GM19463 (cell line): ENCODE measurements at regions not wholly inside any gene's neighbourhood (a gene's known extent, or its start where the extent isn't known, plus 50 kb on each side); places are given as distances from the start of the nearest gene placed in this dataset.

Source experiments
- ATAC-seq: cut with Tn5 transposase; IDR thresholded peaks from one replicate; pipeline ENCODE4 v1.9.1; 2021; ENCODE audit warnings: mild to moderate bottlenecking, moderate library complexity; ENCODE audit not compliant: unreplicated experiment

DNA sequence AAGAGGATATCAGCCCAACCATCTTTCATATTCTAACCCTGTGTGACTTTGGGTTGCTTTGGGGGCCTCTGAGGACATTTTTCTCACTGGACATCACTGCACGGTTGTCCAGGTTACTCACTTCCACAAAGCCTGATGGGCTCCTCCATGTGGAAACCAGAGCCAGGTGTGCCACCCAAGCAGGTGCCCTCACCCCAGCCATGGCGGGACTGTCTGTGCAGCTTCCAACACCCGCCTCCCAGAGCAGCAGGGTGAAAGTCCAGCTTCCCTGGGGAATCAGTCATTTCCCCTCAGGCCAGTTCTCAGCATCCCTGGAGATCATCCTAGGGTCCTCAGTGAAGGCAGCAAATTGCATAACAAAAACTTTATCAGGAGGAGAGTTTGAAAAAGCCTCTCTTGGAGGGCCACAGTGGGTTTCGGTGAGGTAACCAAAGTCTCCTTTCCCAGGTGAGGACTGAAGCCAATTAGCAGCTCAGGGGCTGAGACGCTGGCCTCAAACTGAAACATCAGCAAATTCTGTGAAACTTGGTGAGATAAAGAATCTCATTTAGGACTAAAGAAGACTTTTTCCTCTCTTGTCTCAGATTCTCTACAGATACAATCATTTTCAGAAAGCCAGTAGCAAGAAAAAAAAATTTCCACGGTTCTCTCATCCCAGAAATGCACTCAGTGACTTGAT is 289.6 kb upstream of the CDH4 start:
- no peak for ATAC-seq

DNA sequence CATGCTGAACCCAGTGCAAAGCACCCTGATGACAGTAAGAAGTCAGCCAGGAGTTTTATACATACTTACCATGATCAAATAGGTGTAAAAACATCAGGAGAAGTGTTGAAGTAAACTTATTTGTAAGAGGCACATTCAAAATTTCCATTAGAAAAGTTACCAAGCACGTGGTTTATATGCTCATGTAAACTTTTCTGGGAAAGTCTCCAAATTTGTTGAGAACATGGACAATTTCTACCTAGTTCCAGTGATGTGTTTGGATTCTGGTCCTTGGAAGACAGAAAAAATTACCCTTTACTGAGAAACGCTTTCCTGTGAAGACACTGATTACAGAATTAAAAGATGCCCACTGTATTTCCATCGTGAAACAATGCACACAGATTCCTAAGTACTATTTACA is 288.9 kb upstream of the CDH4 start:
- ATAC-seq = no peak

DNA sequence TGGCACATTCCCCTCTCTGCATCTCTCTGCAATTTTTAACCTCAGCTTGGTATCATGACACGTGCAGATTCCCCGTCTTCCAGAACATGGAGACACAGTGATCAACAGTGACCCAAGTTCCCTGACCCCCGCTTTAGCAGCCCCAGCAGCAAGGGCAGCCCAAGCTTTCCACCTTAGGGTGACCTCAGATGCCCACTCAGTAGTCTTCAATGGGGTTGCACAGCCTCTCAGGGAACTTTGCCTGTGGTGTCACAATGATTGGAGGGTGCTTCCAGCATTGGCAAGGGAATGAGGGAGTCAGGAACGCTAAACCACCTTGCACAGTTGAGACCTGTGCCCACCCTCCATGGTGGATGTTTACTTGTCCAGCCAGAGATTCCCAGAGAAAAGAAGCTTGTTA is 287.1 kb upstream of the CDH4 start:
- no peak for ATAC-seq

DNA sequence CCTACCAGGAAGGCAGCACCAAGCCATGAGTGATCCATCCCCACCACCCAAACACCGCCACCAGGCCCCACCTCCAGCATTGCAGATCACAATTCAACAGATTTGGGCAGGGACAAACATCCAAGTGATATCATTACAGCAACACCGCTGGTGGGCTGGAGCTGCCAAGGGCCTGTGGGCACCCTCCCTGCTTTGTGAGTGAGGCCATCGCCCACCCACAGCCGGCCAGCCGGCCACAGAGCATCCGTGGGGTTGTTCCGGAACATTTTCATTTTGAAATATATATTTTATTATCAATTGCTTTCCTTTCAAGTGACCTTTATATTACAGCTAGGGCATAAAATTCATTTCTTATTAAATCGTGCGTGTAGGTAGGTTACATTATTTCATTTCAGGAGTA is 286.0 kb upstream of the CDH4 start:
- no peak for ATAC-seq

DNA sequence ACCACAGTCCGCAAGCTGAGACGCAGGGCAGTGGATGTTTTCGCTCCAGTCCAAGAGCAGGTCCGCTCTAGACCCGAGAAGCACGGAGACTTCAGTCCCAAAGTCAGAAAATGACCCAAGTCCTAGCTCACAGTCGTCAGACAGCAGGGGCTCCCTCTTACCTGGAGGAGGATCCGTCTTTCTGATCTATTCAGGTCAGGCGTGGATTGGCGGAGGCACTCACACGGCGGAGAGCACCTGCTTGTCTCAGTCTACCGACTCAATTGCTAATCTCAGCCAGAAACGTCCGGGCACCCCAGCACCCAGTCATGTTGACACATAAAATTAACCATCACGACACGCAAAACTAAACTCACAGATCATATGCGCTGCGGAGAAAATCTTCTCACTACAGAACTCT is 285.3 kb upstream of the CDH4 start:
- ATAC-seq = no peak

DNA sequence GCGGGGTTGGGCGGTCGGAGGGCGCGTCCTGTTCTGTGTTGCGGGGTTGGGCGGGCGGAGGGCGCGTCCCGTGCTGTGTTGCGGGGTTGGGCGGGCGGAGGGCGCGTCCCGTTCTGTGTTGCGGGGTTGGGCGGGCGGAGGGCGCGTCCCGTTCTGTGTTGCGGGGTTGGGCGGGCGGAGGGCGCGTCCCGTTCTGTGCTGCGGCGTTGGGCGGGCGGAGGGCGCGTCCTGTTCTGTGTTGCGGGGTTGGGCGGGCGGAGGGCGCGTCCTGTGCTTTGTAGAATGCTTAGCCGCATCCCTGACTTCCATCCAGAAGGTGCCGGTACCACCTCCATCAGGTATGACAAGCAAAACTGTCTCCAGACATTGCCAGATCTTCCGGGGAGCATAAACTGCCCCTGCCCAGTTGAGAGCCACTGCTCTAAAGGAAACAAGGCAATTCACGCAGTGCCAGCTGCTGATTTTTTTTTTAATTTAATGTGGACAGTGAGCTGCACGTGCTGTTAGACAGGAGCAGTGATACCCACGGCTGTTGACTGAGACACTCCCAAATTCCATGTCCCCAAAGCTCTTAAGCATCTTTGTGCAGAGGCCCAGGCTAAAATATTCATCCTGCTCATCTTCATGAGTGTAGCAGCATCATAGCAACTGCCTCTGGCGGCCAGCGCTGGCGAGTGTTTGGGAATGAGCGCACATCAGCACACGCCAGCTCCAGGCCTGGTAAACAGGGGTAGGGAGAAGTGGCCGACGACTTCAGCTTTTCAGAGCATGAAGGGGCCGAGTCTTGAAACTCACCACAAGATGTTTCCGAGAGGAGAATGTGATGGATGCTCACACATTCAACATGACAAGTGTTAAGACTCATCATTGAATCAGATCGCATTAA is 284.4 kb upstream of the CDH4 start:
- ATAC-seq = no peak

DNA sequence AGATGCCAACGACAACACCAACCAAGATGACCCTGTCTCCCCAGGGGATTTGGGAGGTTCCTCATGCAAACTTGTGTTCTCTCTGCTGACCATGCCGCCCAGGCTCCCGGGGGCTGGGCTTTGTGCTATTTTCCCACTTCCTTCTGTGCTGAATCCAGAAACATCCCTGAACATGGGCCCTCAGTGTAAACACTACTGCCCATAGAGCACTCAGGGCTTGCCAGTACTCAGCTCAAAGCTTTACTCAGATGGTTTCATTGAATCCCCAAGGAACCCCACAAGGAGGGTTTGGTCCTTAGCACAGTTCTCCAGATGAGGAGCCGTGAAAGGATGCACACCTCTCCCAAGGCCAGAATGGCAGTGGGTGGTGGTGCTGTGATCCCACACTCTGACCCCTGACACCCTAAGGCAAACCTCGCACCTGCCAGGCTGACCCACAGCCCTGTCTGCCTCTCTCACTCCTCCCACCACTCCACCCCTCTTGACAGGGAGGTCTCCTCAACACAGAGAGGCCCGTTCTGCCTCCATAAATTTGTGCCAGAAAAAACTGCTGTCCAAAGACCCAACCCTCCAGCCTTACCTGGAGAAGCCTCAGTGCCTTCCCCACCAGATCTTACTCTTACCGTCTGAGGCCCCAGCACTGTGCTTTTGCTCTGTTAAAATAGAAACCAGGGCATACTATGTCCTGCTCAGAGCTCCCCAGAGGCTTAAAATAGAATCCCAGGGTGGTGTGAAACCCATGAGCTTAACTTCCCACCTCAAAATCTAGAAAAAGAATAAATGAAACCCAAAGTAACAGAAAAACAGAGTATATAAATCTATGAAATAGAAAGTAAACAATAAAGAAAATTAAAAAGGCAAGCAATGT is 283.0 kb upstream of the CDH4 start:
- no peak for ATAC-seq

DNA sequence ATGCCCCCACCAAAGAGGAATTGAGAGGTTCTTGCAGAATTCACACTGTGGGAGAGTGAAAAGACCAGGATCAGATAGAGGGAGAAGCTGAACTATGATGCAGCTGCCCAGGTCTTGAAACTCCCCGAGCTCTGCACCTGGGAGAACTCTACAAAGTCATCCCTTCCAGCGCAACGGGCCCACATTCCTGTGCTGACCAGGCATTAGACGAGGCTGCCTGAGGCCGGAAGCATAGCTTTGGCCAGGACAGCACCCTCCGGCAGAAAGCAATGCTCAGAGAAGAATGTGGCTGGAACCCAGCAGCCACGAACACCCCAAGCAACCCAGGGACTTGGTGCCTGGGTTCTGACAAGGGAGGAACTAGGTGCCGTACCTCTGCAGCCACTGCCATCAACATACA is 281.5 kb upstream of the CDH4 start:
- ATAC-seq = no peak

DNA sequence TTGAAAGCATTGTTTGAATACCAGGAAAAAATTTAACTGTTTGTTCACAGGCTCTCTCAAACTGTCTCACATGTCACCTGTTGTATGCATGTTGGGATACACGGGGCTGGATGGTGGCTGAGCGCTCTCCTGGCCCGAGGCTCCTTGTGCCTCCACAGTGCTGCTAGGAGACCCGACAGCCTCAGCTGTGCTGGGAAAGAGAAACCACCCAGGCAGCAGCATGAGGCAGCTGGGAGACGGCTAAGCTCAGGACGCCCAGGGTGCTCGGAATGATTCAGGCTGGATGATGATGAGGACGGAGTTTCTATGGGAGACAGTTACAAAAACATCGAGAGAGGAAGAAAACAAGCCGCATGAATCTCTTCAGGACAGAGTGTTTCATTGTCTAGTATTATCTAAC is 278.0 kb upstream of the CDH4 start:
- ATAC-seq = no peak

DNA sequence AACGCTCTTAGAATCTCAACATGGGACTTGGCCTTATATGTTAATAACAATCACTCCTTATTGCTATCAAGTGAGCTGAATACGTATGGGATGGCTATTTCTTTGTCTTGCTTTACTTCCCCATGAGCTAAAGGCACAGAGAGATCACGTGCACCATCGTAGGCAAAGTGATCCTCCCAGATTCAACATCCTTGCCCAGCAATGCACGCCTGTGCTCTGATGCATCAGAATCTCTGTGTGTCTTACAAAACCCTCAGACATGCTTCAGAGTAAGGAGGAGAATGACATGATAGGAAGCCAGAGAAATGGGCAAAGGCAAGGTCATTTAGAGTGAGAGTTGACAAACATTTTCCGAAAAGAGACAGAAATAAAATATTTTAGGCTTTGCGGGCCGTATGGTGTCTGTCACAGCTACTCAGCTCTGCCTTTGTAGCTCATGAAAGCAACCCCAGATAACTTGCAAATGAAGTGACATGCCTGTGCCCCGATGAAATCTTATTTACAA is 277.6 kb upstream of the CDH4 start:
- ATAC-seq = no peak

DNA sequence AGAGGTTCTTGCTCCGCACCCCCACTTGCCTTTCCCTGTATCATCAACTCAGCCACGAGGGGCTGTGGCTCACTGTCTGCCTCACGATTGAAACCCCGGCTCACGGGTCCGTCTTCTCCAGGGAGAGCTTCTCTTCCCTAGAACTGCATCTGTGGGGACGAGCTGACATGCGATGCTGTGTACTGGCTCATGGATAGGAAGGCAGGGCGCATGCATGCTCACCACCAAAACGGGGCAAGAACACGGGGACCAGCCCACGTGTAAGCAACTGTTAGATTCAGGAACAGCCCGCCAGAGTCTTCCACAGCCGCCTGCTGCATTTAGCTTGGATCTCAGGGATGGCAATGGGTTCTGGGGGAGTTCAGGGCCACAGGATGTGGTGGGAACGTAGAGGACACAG is 275.9 kb upstream of the CDH4 start:
- ATAC-seq = no peak

DNA sequence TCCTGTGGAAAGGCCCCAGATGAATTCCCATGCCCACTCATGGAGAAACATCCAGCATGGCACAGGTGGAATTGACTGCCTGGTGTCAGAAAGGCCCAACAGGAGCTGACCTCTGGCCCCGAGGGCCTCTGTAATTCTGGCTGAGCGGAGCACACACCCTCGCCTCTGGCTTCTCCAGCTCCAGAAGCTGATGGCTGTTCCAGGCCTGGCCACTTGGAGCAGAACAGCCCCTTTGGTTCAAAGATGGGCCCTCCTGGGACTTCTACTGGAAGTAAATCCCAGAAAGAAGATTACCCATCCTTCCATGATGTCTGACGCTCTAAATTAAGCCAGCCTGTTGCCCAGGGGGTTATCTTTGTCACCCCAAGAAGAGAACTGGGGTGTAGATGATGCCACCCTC is 275.1 kb upstream of the CDH4 start:
- no peak for ATAC-seq

DNA sequence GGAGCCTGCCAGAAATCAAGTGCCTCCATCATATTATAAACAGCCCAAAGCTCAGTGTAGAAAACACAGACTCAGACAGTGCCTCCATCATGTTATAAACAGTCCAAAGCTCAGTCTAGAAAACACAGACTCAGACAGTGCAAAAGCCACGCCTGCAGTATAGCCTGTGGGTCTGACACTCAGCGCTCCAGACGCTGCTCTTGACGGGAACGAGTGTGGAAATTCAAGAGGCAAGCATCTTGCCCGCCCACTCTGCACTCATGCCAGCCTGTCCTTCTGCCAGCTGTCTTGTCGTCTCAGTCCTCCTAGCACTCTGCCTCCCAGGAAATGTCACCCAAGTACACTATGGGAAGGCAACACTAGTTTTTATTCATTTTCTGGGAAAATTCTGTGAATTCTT is 274.2 kb upstream of the CDH4 start:
- no peak for ATAC-seq

DNA sequence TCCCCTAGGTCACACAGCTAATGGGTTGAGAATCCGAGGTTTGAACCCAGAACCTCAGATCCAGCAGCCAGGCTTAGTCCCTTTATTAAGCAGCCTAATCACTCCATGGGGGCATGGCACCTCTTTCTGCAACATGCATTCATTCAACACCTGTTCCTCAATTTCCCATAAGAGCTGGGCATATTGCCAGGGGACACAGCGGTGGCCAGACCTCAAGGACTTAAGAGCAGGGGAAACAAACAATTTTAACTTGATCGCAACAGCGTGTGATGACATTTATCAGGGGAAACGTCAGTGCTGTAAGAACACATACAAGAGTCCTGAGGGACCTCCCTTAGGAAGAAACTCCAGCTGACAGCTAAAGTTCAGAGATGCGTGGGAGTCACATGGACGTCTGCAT is 267.4 kb upstream of the CDH4 start:
- ATAC-seq = no peak

DNA sequence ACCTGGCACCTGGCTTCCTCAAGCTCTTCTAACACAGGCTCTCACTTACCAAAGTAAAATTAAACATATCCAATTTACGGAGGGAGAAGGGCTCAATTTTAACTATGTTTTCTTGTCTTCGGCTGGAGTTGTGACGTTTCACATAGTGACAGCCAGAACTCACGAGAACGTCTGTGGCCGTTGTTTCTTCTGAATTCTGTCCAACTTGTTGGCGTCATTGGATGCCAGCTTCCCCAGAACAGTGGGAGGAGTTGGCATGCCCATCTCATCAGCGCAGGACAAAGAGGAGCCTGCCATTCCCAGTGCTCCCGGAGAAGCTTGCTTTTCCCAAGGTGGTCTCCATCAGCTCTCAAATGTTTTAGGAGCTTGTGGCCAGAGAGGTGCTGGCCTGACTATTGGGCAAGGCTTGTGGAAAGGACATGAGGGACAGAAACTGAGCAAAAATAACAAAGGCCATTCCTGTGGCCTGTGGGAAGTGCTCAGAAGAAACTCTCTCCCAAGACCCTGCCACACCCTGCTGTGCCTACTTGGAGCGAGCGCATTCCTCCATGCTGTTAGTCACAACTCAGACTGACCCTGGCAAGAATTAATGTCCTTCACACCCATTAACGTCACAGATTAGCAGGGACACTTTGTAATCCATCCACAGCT is 265.4 kb upstream of the CDH4 start:
- ATAC-seq = no peak

DNA sequence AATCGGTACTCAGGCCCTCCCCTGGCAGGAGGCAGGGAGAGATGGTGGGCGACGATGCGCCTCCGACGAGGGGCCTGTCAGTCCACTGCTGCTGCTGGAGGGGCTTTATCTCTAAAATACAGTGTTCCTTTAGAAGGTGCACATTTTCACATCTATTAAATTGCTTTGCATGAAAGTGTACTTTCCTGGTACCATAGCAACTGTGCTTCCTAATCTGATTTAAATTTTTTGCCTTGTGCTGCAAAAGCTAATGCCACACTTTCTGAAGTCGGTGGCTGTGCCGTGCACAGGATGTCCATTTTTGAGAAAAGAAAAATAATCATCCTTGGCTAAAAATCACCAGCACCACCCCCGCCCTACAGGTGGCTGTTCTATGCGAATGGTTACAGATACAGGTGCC is 262.0 kb upstream of the CDH4 start:
- no peak for ATAC-seq

DNA sequence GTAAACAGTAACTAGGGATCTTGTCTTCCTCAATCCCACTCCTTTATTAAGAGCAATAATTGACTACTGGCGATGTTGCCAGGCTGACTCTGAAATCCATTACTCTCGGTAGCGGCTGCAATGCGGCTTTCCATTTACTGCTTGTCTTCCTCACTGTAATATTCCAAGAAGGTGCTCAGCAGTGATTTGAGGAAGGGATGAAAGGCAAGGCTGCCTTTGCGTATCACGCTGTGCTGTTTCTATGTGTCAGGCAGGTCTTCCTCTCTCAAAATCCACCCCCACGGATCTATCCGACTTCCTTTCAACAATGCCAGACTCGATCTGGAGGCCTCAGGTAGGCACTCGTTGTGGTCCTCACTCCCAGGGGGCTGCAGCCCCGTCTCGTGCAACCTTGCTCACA is 261.4 kb upstream of the CDH4 start:
- ATAC-seq = no peak

DNA sequence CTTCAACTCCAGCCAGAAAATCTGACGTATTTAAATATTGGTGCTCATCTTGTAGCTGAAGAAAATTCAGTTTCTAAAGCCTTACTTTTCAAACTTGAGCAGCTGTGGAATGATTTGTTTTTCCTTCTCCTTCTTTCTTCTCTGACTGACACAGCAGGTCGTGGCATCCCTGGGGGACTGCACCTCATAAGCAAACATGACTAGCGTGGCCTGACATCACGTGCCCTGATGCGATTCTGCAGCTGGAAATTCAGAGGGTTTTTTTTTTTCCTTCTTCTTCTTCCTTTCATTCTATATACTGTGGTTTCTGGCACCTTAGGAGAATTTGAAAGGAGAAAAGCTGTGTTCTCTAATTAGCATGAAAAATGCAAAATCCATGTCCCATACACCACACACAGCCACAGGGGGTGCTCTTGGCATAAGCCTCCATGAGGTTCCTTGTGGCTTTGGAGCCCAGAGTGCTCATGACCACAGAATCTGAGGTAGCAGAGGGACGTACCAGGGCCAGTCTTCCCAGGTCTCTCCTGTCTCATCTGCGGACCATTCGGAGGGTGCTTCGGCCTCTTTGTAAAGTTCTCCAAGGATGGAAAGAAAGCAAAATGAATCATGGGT is 258.5 kb upstream of the CDH4 start:
- ATAC-seq = no peak

DNA sequence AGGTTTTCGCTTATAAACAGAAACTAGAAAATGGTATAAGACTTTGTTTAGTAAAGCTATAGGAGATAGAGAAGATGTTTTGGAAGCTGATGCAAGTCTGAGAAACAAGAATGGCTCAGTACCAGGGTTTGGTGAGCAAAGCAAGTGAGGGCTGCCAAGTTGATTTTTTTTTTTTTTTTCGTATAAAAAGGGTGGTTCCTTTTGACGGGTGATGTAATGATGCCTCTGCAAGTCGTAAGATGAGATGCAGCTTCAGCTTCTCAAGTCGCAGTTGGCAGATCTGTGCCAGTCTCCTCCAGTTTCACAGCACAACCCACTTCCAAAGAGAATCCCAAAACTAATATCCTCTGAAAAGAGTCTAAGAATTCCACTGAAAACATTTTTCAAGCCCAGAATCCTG is 252.8 kb upstream of the CDH4 start:
- no peak for ATAC-seq

DNA sequence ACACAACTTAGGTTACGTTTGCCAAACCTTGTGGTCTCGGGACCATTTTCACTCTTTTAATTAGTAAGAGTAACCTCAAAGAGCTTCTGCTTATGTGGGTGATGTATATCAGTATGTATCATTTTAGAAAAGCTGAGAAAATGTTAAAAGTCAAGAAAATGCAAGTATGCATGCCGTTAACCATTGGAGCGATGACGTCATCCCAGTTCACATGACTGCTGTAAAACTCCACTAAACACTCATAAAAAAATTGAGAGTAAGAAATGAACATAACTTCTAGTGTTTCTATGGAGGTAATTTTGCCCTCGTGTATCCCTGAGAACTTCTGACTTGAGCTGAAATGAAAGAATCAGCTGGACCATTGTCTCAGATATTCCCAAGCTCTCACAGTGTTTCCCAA is 250.0 kb upstream of the CDH4 start:
- ATAC-seq = no peak

DNA sequence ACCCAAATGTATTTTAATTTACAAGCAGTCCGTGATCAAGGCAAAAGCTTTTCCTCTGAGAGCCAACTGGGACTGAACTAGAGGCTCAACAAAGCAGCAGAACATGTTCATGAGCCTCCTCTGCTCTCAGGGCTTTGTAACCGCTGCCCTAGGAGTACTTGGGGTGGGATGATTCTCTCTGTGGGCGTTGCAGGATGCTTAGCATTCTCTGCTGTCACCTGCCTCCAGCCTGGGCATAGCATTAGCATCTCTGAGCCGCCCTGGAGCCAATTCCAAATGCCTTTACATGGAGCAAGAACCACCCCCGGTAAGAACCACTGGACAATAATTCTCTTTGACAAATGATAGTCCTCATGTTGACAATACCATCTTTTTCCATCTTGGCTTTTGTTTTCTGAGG is 237.6 kb upstream of the CDH4 start:
- no peak for ATAC-seq
